Uterus (tissue), 3 donors: ENCODE measurements at regions not wholly inside any gene's neighbourhood (a gene's known extent, or its start where the extent isn't known, plus 50 kb on each side); places are given as distances from the start of the nearest gene placed in this dataset.

Experiments
- DNase-seq, 2 donors: peaks; one replicate each; pipeline ENCODE4 v3.0.0-alpha.2; 2019 to 2020
- H3K27ac ChIP-seq, 2 donors: fragments of 200-600 bp; sonication (generic); 1 replicate in 1 of 2; 2 replicates in 1 of 2; pipeline ENCODE4 v1.5.1; 2016 to 2018
- H3K27me3 ChIP-seq, 2 donors: fragments of 200-600 bp; sonication (generic); one replicate each; pipeline ENCODE4 v1.5.1; 2018 to 2019; ENCODE audit warnings: control low read depth in 1 of 2
- H3K36me3 ChIP-seq, 2 donors: fragments of 200-600 bp; sonication (generic); one replicate each; pipeline ENCODE4 v1.5.1; 2019; ENCODE audit warnings: control low read depth in 1 of 2
- H3K4me1 ChIP-seq, 2 donors: fragments of 200-600 bp; sonication (generic); one replicate each; pipeline ENCODE4 v1.5.1; 2018 to 2019; ENCODE audit warnings: control low read depth in 1 of 2
- H3K4me3 ChIP-seq, 2 donors: fragments of 200-600 bp; sonication (generic); 1 replicate in 1 of 2; 2 replicates in 1 of 2; pipeline ENCODE4 v1.5.1; 2018 to 2019; ENCODE audit warnings: mild to moderate bottlenecking in 1 of 2
- H3K9me3 ChIP-seq, 2 donors: fragments of 200-600 bp; sonication (generic); one replicate each; pipeline ENCODE4 v1.5.1; 2019; ENCODE audit warnings: control low read depth in 1 of 2
- CTCF ChIP-seq, 4 experiments: fragments of 200-600 bp in 2 of 4; fragments of 450-650 bp in 2 of 4; sonication (generic) in 2 of 4; IDR thresholded peaks; one replicate each; pipeline ENCODE4 v1.5.1; 2016 to 2019; ENCODE audit warnings: antibody characterized with exemption in 4 of 4, mild to moderate bottlenecking in 2 of 4, moderate library complexity in 1 of 4
- POLR2A ChIP-seq, 2 donors: fragments of 450-650 bp; IDR thresholded peaks; one replicate each; pipeline ENCODE4 v1.6.1; 2016; ENCODE audit warnings: antibody characterized with exemption in 2 of 2, mild to moderate bottlenecking in 1 of 2, moderate library complexity in 1 of 2
- intact Hi-C: fragments of 100-400 bp; cut with DNase I; formaldehyde crosslinking; loops from one replicate; pipeline ENCODE4 v1.15.1; 2023; ENCODE audit warnings: low total_unique reads
- donor health status: DM: yes; HTN: yes; CAD: no.

- H3K9me3 ChIP-seq: no peaks in the 10 kb centered on the region
- no peak overlapping the region for H3K27ac ChIP-seq
- DNase-seq: no peak
- H3K27me3 ChIP-seq: no peaks in the 10 kb centered on the region
- no peak for TF ChIP-seq POLR2A (IDR thresholded peaks at IDR 0.05)
- TF ChIP-seq CTCF (IDR thresholded peaks at IDR 0.05): no peak
- intact Hi-C loops: no loop called here
- H3K4me3 ChIP-seq: no peak overlapping the region
- H3K4me1 ChIP-seq: no peaks in the 10 kb centered on the region
- H3K36me3 ChIP-seq: no peaks in the 10 kb centered on the region
These were observed 122.4 kb downstream of the MED10 start for GRCh38 chr5:6255956-6256355.

DNA sequence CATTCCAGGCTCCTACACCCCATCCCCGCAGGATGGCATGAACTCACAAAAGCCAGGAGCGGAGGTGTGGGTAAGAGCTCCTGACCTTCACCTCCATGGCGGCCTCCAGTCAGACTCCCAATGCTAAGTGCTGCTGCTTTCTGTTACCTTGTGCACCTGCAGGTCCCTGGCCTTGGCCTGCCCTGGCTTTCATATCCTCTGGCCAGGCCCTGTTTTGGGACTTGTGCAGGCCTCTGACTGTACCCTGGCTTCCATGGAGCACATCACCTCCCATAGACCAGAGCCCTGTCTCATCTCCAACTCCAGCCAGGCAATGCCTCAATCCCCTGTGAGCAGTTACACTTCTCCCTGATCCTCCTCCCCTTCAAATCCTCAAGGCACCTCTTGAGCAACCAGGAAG is 124.5 kb downstream of the MED10 start:
- Histone ChIP-seq H3K4me3 (no peak overlapping the region), H3K4me1 (no peaks in the 10 kb centered on the region), H3K27me3 (no peaks in the 10 kb centered on the region), H3K9me3 (no peaks in the 10 kb centered on the region), H3K36me3 (no peaks in the 10 kb centered on the region), H3K27ac (no peak overlapping the region)
- intact Hi-C loops: no loop called here
- TF ChIP-seq POLR2A (IDR thresholded peaks at IDR 0.05) (no peak), CTCF (IDR thresholded peaks at IDR 0.05) (no peak)
- DNase-seq: no peak

GRCh38 chr5:6253281-6253680 is 125.1 kb downstream of the MED10 start:
- H3K36me3 ChIP-seq: no peaks in the 10 kb centered on the region
- TF ChIP-seq CTCF (IDR thresholded peaks at IDR 0.05): no peak
- no peak for TF ChIP-seq POLR2A (IDR thresholded peaks at IDR 0.05)
- H3K4me1 ChIP-seq: no peaks in the 10 kb centered on the region
- H3K27ac ChIP-seq: no peak overlapping the region
- intact Hi-C loops: no loop called here
- no peaks in the 10 kb centered on the region for H3K9me3 ChIP-seq
- no peak overlapping the region for H3K4me3 ChIP-seq
- DNase-seq: no peak
- H3K27me3 ChIP-seq: no peaks in the 10 kb centered on the region

GRCh38 chr5:6252581-6252980 is 125.8 kb downstream of the MED10 start:
- DNase-seq: no peak
- H3K9me3 ChIP-seq: no peaks in the 10 kb centered on the region
- TF ChIP-seq CTCF (IDR thresholded peaks at IDR 0.05) (no peak), POLR2A (IDR thresholded peaks at IDR 0.05) (no peak)

DNA sequence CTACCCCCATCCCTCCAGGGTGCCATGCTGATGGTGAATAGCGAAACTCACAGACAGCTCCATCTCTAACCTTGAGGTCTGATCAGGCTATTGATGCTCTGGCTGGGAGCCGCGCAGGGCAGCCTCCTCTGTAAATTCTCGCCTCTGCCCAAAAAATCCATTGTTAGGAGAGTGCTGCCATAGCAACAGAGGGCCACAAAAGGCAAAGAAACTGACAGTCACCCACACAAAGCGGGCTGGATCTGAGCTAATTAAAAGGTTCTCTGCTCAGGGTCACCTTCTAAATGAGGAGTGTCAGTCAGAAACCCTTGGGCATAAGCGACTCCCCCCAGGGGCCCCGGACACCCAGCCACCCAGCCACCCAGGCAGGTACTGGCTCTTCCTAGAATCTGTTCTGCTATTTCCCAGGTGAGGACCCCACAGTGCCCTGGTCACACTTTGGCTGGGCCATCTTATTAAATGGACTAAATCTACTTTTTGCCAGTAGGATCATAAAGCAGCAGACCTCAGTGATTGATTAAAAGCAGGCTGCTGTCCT is 126.7 kb downstream of the MED10 start:
- TF ChIP-seq POLR2A (IDR thresholded peaks at IDR 0.05) (no peak), CTCF (IDR thresholded peaks at IDR 0.05) (no peak)
- no peaks in the 10 kb centered on the region for H3K9me3 ChIP-seq
- no peaks in the 10 kb centered on the region for H3K27me3 ChIP-seq
- no peak for DNase-seq
- no peaks in the 10 kb centered on the region for H3K36me3 ChIP-seq
- H3K27ac ChIP-seq: no peak overlapping the region
- intact Hi-C loops: no loop called here
- H3K4me3 ChIP-seq: no peak overlapping the region
- H3K4me1 ChIP-seq: no peaks in the 10 kb centered on the region

More at GRCh38 chr5:6252581-6252980, 125.8 kb downstream of the MED10 start:
- Histone ChIP-seq H3K4me1 (no peaks in the 10 kb centered on the region), H3K4me3 (no peak overlapping the region), H3K27ac (no peak overlapping the region), H3K27me3 (no peaks in the 10 kb centered on the region), H3K36me3 (no peaks in the 10 kb centered on the region)
- intact Hi-C loops: no loop called here
